Tibial artery (tissue), 4 donors: ENCODE measurements at regions not wholly inside any gene's neighbourhood (a gene's known extent, or its start where the extent isn't known, plus 50 kb on each side); places are given as distances from the start of the nearest gene placed in this dataset.
"Not testable (repeated sequence)": the region's sequence is repeated elsewhere in the genome, so short reads cannot be mapped to it uniquely, and the experiment has no call there.

ENCODE experiments used
- DNase-seq, 2 donors: peaks; one replicate each; pipeline ENCODE4 v3.0.0-alpha.2; 2019
- H3K27ac ChIP-seq, 2 donors: fragments of 200-600 bp; sonication (generic) in 1 of 2; 1 replicate in 1 of 2; 2 replicates in 1 of 2; pipeline ENCODE4 v1.5.1; 2018 to 2019; ENCODE audit warnings: mild to moderate bottlenecking in 1 of 2
- H3K27me3 ChIP-seq, 2 donors: fragments of 200-600 bp; sonication (generic) in 1 of 2; one replicate each; pipeline versions ENCODE4 v1.5.1 to v1.6.0; 2016 to 2019
- H3K36me3 ChIP-seq, 3 donors: fragments of 200-600 bp; sonication (generic) in 2 of 3; one replicate each; pipeline ENCODE4 v1.5.1; 2016 to 2019; ENCODE audit warnings: mild to moderate bottlenecking in 2 of 3
- H3K4me1 ChIP-seq, 4 donors: fragments of 200-600 bp; sonication (generic) in 2 of 4; 1 replicate in 3 of 4; 2 replicates in 1 of 4; pipeline ENCODE4 v1.5.1; 2016 to 2019
- H3K4me3 ChIP-seq, 2 donors: fragments of 200-600 bp; sonication (generic) in 1 of 2; 1 replicate in 1 of 2; 2 replicates in 1 of 2; pipeline ENCODE4 v1.5.1; 2018 to 2019; ENCODE audit warnings: mild to moderate bottlenecking in 2 of 2
- H3K9me3 ChIP-seq, 3 donors: fragments of 200-600 bp; sonication (generic) in 1 of 3; one replicate each; pipeline ENCODE4 v1.5.1; 2016 to 2019
- intact Hi-C: fragments of 100-400 bp; cut with DNase I; formaldehyde crosslinking; loops from one replicate; pipeline ENCODE4 v1.15.0; 2023; ENCODE audit warnings: low total_unique reads
- TF ChIP-seq, protein P1 (sequence below), 2 experiments: fragments of 200-600 bp in 1 of 2; fragments of 450-650 bp in 1 of 2; IDR thresholded peaks; one replicate each; pipeline ENCODE4 v1.5.1; 2017 to 2019; ENCODE audit warnings: antibody characterized with exemption in 2 of 2, mild to moderate bottlenecking in 1 of 2, moderate library complexity in 1 of 2

DNA sequence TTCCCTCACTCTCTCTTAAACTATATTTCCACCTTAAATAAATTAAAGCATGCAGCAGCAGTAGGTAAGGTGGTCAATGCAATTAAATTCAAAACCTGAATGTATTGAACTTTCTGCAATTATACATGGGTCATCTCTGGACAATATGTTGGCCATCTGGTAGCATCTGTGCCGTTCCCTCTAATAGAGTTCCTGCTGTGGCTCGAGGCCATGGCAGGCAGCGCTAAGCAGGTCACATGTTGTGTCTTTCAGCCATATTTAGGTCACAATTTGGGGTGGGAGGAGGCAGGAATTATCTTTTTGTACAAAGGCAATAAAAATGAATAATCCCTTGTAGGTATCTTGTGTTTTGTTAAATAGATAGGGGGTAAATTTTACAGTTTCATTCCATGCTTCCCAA lies 676.2 kb downstream of the ZEB2 start:
- H3K27ac ChIP-seq, result no peak overlapping the region
- no peaks in the 10 kb centered on the region for H3K36me3 ChIP-seq
- H3K4me1 ChIP-seq, result no peaks in the 10 kb centered on the region
- no peaks in the 10 kb centered on the region for H3K27me3 ChIP-seq
- TF ChIP-seq, protein P1, sequence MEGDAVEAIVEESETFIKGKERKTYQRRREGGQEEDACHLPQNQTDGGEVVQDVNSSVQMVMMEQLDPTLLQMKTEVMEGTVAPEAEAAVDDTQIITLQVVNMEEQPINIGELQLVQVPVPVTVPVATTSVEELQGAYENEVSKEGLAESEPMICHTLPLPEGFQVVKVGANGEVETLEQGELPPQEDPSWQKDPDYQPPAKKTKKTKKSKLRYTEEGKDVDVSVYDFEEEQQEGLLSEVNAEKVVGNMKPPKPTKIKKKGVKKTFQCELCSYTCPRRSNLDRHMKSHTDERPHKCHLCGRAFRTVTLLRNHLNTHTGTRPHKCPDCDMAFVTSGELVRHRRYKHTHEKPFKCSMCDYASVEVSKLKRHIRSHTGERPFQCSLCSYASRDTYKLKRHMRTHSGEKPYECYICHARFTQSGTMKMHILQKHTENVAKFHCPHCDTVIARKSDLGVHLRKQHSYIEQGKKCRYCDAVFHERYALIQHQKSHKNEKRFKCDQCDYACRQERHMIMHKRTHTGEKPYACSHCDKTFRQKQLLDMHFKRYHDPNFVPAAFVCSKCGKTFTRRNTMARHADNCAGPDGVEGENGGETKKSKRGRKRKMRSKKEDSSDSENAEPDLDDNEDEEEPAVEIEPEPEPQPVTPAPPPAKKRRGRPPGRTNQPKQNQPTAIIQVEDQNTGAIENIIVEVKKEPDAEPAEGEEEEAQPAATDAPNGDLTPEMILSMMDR (IDR thresholded peaks at IDR 0.05), result no peak
- no peak for DNase-seq
- intact Hi-C loops, result no loop called here
- H3K9me3 ChIP-seq, result no peaks in the 10 kb centered on the region
- H3K4me3 ChIP-seq, result no peak overlapping the region

DNA sequence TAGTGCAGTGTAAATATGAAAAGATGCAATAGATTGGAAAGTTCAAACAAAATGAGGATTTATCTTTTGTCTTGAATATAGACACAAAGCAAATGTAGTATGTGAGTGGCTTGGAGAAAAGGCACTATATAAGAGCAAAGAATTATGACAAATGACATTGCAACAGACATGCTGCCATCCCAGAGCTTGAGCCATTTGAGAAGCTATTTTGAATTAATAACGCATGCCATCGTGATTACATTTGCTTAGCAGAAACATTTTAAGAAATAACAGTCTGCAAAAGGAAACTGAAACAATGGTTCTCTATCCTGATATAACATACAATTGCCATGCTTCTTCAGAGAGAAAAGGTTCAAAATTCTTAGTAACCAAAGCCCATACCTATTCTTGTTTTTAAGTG lies 677.1 kb downstream of the ZEB2 start:
- no peak for DNase-seq
- intact Hi-C loops, result no loop called here
- TF ChIP-seq, protein P1 (IDR thresholded peaks at IDR 0.05), result no peak
- Histone ChIP-seq H3K4me3 (no peak overlapping the region), H3K27me3 (no peaks in the 10 kb centered on the region), H3K27ac (no peak overlapping the region), H3K9me3 (no peaks in the 10 kb centered on the region), H3K36me3 (no peaks in the 10 kb centered on the region), H3K4me1 (no peaks in the 10 kb centered on the region)

DNA sequence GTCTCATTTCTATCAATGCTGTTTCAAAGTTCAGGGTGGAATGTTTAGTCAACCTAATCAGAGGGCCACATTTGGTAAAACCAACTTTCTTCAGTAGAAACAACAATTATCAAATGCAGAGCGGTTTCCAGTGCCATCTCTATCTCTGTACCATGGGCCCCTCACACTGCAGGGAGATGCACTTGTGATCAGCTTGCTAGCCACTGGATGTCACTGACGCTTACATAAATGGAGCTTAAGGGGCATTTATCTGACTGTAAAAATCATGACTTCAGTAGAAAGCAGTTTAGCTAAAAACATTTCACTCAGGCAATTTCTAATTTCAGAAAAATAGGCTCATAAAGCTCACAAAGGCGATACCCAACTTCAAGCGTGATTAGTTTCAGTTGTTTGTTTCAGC lies 678.0 kb downstream of the ZEB2 start:
- Histone ChIP-seq H3K27me3 (no peaks in the 10 kb centered on the region), H3K4me3 (no peak overlapping the region), H3K4me1 (no peaks in the 10 kb centered on the region), H3K36me3 (no peaks in the 10 kb centered on the region), H3K9me3 (no peaks in the 10 kb centered on the region), H3K27ac (no peak overlapping the region)
- intact Hi-C loops, result no loop called here
- DNase-seq, result no peak
- TF ChIP-seq, protein P1 (IDR thresholded peaks at IDR 0.05), result no peak

DNA sequence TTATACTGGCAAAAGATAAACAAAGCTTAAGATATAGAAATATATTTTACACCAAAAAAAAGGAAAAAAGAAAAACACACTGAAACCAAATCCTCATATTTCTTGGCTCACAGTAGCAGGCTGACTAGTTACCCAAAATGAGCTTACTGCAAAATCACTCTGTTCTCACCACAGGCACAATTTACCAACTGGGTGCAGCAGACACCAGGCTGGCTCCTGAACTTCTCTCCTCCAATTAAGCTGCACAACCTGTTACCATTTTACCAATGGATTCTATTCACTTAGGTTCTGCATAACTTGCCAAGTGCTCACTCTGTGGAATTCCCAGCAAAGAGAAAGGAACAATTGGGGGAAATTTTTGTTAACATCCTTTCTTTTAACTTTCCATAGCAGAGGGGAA lies 679.3 kb downstream of the ZEB2 start:
- H3K36me3 ChIP-seq, result no peaks in the 10 kb centered on the region
- H3K4me1 ChIP-seq, result no peaks in the 10 kb centered on the region
- TF ChIP-seq, protein P1 (IDR thresholded peaks at IDR 0.05), result no peak
- intact Hi-C loops, result no loop called here
- H3K27me3 ChIP-seq, result no peaks in the 10 kb centered on the region
- H3K9me3 ChIP-seq, result no peaks in the 10 kb centered on the region
- no peak overlapping the region for H3K4me3 ChIP-seq
- H3K27ac ChIP-seq, result no peak overlapping the region
- no peak for DNase-seq

DNA sequence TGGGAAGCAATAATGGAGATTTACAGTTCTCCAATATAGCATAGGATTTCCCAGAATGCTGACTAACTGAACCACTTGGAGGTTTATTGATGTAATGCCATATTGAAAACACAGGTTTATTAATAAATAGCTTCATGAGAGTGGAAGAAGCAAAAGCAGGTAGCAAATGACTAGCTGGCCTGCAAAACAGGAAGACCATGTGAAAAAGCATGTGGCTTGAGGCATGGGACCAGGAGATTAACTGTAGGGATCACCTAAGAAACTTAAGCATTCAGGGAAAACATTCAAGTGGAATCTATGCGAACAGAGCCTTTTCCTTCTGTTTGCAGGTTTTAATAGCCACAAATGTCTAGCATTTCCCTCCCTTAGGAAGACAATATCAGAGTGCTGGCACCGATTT lies 679.7 kb downstream of the ZEB2 start:
- Histone ChIP-seq H3K27me3 (no peaks in the 10 kb centered on the region), H3K4me3 (no peak overlapping the region), H3K36me3 (no peaks in the 10 kb centered on the region), H3K4me1 (no peaks in the 10 kb centered on the region), H3K9me3 (no peaks in the 10 kb centered on the region), H3K27ac (no peak overlapping the region)
- intact Hi-C loops, result no loop called here
- DNase-seq, result no peak
- TF ChIP-seq, protein P1 (IDR thresholded peaks at IDR 0.05), result no peak

DNA sequence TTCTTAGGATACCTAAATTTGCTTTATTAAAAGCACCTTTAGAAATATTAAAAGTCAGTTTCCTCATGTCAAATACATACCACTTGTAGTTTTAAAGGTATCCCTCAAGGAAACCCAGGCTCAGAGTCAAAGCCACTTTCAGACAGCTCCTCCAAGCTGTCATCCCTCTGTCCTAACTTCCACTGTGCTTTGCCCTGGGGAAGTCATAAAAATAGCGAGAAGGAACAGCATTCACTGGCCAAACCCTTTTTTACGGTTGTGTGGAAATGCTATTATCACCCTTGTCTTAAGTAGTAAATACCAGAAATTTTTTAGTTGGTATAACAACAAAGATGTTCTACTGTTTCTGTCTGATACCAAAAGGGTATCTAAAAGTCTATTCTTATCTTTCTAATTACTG lies 680.5 kb downstream of the ZEB2 start:
- intact Hi-C loops, result no loop called here
- H3K9me3 ChIP-seq, result no peaks in the 10 kb centered on the region
- DNase-seq, result no peak
- no peak overlapping the region for H3K4me3 ChIP-seq
- no peaks in the 10 kb centered on the region for H3K27me3 ChIP-seq
- TF ChIP-seq, protein P1 (IDR thresholded peaks at IDR 0.05), result no peak
- H3K27ac ChIP-seq, result no peak overlapping the region
- H3K36me3 ChIP-seq, result no peaks in the 10 kb centered on the region
- no peaks in the 10 kb centered on the region for H3K4me1 ChIP-seq

DNA sequence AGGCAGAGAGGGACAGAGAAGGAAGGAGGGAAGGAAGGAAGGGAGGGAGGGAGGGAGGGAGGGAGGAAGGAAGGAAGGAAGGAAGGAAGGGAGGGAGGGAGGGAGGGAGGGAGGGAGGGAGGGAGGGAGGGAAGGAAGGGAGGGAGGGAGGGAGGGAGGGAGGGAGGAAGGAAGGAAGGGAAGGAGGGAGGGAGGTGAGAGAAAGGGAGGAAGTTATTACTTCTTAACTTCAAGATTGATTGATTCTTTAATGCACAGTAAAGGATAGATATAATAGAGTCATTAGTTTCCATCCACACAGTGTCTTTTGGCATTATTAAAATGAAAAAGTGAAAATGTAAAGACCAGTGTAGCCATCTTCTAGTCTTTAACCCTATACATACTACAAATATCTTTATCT lies 682.9 kb downstream of the ZEB2 start:
- H3K4me1 ChIP-seq, H3K27me3 ChIP-seq, DNase-seq, H3K9me3 ChIP-seq, intact Hi-C loops, H3K36me3 ChIP-seq, H3K27ac ChIP-seq, H3K4me3 ChIP-seq: not testable (repeated sequence)
